ENCODE measurements at regions not wholly inside any gene's neighbourhood (a gene's known extent, or its start where the extent isn't known, plus 50 kb on each side); places are given as distances from the start of the nearest gene placed in this dataset.

GRCh38 chr2:516944-517343, 160.3 kb downstream of the TMEM18 start:
- Histone ChIP-seq H3K36me3 (ENCODE audit: control insufficient read depth, insufficient read depth, low read length) (no peaks in the 10 kb centered on the region), H3K4me3 (ENCODE audit: low read depth, low read length) (no peak overlapping the region), H3K27me3 (ENCODE audit: control insufficient read depth, insufficient read depth, low read length) (no peaks in the 10 kb centered on the region)
- TF ChIP-seq CTCF (IDR thresholded peaks at IDR 0.05; ENCODE audit: insufficient read depth, low read length, poor library complexity, severe bottlenecking): no peak
- DNase-seq (ENCODE audit: low read depth): no peak

DNA sequence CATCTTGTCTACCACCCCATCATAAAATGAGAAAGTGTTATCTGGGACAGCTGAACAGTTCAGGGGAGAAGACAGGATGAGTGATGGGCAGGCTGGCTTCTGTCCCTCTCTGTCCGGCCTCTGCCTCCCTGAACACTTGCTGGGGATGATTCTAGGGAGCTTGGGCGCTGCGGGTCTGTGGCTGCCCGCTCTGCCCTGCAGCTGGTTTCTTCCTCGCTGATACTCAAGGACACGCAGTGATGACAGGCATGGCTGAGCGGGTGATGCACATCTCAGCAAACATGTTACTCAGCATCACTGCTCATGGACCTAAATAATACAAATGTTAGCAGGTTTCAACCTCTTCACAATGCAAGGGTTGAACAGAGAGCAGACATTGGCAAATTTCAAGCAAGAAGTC, 161.1 kb downstream of the TMEM18 start:
- no peak for DNase-seq (ENCODE audit: low read depth)
- Histone ChIP-seq H3K36me3 (ENCODE audit: control insufficient read depth, insufficient read depth, low read length) (no peaks in the 10 kb centered on the region), H3K4me3 (ENCODE audit: low read depth, low read length) (no peak overlapping the region), H3K27me3 (ENCODE audit: control insufficient read depth, insufficient read depth, low read length) (no peaks in the 10 kb centered on the region)
- TF ChIP-seq CTCF (IDR thresholded peaks at IDR 0.05; ENCODE audit: insufficient read depth, low read length, poor library complexity, severe bottlenecking): no peak

DNA sequence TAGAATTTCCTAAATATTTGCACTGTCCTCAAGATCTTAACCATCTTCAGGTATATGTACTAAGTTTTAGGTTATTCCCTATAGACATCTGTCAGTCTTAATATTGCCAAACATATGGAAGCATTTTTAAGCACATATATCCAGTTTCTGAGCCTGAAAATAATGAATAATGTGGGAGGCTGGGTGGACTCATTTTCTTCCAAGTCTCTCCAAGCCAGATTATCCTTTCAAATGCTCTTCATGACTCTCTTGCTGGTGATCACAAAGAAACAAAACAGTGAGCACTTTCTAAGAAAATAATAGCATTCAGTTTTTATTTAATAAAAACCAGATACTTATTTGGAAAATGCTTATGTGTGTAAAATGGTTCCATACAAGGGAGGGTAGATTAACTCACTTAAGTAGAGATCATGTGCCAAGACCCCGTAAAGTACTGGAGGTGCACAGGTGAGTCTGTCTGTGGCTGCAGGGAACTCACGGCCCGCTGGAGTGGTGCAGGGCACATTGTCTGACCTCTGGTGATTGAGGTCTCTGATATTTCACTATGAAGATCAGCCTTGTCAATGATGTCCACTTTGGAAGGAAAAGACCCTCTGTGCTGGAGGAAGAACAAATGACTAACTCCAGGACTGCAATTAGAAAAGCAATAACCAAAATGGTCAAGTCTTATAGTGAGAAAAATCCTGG, 161.6 kb downstream of the TMEM18 start:
- TF ChIP-seq CTCF (IDR thresholded peaks at IDR 0.05; ENCODE audit: insufficient read depth, low read length, poor library complexity, severe bottlenecking): no peak
- Histone ChIP-seq H3K4me3 (ENCODE audit: low read depth, low read length) (no peak overlapping the region), H3K27me3 (ENCODE audit: control insufficient read depth, insufficient read depth, low read length) (no peaks in the 10 kb centered on the region), H3K36me3 (ENCODE audit: control insufficient read depth, insufficient read depth, low read length) (no peaks in the 10 kb centered on the region)
- DNase-seq (ENCODE audit: low read depth): no peak

DNA sequence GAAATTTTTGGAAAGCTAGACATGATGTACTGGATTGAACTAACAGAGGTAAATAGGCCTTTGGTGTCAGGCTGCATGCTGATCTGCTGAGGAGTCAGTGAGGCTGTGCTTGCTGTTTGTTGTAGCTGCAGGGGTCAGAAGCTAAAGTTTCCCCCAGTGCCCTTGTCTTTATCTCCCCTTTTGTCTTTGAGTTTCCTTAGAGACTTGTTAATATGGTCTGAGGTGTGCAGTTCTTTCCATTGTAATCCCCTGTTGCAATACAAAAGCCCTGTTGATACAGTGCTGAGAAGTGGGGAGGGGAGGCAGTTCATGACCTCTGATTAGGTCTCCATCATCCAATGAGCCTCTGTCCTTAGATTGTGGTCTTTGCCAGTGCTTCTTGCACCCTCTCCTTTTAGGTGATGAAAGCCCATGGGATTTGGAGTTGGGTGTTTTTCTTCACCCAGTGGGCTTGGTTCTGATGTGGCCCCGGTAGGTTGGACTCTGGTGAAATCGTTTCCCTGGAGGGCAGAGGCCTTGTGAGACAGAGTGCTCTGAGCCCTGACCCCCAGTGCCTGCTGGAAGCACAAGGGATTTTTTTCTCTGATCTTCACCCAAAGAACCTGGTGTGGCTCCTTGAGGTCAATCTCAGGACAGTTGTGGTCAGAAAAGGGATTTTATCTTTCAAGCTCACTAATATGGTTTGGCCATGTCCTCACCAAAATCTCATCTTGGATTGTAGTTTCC, 163.1 kb downstream of the TMEM18 start:
- Histone ChIP-seq H3K36me3 (ENCODE audit: control insufficient read depth, insufficient read depth, low read length) (no peaks in the 10 kb centered on the region), H3K27me3 (ENCODE audit: control insufficient read depth, insufficient read depth, low read length) (no peaks in the 10 kb centered on the region), H3K4me3 (ENCODE audit: low read depth, low read length) (no peak overlapping the region)
- no peak for DNase-seq (ENCODE audit: low read depth)
- TF ChIP-seq CTCF (IDR thresholded peaks at IDR 0.05; ENCODE audit: insufficient read depth, low read length, poor library complexity, severe bottlenecking): no peak

GRCh38 chr2:510839-511238, 166.4 kb downstream of the TMEM18 start:
- Histone ChIP-seq H3K4me3 (ENCODE audit: low read depth, low read length) (no peak overlapping the region), H3K36me3 (ENCODE audit: control insufficient read depth, insufficient read depth, low read length) (no peaks in the 10 kb centered on the region), H3K27me3 (ENCODE audit: control insufficient read depth, insufficient read depth, low read length) (no peaks in the 10 kb centered on the region)
- no peak for DNase-seq (ENCODE audit: low read depth)
- TF ChIP-seq CTCF (IDR thresholded peaks at IDR 0.05; ENCODE audit: insufficient read depth, low read length, poor library complexity, severe bottlenecking): no peak
